Urothelium cell line (cell line): ENCODE measurements at regions not wholly inside any gene's neighbourhood (a gene's known extent, or its start where the extent isn't known, plus 50 kb on each side); places are given as distances from the start of the nearest gene placed in this dataset.
"Not testable (repeated sequence)": the region's sequence is repeated elsewhere in the genome, so short reads cannot be mapped to it uniquely, and the experiment has no call there.

Source experiments
- DNase-seq: peaks from one replicate; pipeline ENCODE4 v3.0.0; 2011; ENCODE audit warnings: low spot score, mixed read lengths
- FAIRE-seq: peaks from 2 replicates; lab custom pipeline; 2011; peaks lifted over from hg19 to GRCh38; lab: Jason Lieb, UNC

- FAIRE-seq (no peak), DNase-seq (no peak)
These were observed 204.5 kb downstream of the SREK1 start for GRCh38 chr5:66348387-66349125.

DNA sequence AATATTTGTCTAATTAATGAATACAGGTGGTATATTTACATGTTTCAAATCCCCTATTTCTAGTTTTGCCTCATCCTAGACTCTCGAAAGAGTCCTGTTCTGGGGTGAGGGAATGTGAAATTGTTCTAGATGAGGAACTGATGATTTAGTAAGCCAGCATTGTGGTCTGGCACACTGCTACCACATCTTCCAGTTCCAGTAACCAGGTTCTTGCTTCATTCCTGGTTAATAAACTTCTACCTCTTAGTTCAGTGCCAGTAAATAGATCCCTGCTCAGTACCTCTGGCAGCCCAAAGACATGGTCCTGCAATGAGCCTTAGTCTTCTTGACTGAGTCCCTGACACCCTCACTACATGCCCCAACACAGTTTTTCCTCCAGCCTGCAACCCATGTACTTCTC, 207.7 kb downstream of the SREK1 start:
- no peak for DNase-seq
- FAIRE-seq: no peak

GRCh38 chr5:66353186-66353585, 209.1 kb downstream of the SREK1 start:
- no peak for FAIRE-seq

DNA sequence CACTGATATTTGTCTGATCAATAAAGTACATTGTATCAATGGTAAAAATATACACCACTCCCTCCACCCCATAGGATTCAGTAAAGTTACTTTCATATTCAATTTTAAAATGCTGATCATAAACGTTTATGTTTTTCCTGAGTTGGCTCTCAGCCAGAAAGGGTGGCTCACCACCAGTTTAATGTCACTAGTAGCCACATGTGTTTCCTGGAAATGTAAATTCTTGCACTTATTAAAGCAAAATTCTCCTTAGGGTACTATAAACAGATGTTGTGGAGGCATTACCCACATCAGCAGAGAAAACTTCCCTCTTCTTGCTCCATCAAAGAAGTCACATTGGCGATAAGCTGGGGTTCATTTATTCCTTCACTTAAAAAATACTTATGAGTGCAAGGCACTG, 210.3 kb downstream of the SREK1 start:
- DNase-seq (no peak), FAIRE-seq (no peak)

More at GRCh38 chr5:66353186-66353585, 209.1 kb downstream of the SREK1 start:
- DNase-seq: no peak

GRCh38 chr5:66356011-66356565, 212.0 kb downstream of the SREK1 start:
- FAIRE-seq: peak; percentile 13
- no peak for DNase-seq

DNA sequence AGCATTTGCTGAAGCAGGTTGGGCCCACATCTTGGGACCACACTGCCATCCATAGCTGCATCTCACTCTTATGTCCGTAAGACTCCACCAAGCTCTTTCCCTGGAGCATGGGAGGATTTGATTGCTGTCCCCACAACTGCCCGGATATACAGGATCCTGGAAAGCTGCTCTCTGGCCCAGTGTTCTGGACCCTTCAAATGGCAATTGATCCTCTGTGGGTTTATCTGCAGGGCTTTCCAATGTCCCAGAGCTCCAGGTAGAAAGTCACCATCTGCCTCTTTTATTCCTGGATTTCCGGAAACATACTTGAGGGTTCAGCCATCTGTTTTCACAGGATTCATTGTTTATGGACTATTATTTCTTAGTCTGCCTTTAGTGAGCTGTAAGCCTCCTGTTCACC, 214.6 kb downstream of the SREK1 start:
- FAIRE-seq (no peak), DNase-seq (no peak)

- no peak for DNase-seq
- no peak for FAIRE-seq
These were observed 217.0 kb downstream of the SREK1 start for GRCh38 chr5:66361070-66361469.

DNA sequence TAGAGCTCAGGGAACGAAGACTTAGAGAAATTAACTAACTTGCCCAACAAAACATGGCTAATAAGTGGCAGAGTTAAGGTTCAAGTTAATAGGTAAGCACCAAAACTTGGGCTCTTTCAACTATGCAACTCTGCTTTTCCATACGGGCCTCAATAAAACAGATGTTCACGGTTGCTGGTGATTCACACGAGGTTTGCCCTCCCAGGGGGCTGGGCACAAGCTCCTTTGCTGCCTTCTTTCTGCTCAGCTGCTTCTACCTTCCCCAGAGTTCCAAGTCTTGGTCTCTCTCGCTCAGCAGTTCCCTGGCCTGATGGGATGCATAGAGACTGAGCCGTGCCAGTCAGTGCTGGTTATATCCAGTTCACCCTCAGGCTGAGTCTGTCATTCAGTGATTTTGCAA, 217.9 kb downstream of the SREK1 start:
- FAIRE-seq: no peak
- no peak for DNase-seq

DNA sequence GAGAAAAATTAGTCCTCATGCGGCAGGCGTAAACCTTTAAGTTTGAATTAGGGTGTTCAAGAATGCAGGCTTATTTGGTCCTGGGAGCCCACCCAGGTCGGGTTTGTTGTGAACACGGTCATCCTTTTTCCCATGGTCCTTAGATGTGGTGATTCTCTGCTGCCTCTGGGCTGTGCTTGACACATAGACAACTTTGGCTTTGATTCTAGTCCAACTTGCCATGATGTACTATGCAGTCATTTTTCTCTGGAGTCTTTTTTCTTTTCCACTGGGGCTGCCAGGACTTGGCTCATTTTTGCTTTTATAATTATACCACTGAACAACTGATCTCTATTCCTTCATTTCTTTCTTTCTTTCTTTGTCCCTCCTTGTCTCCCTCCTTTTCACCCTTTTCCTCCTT, 218.6 kb downstream of the SREK1 start:
- no peak for FAIRE-seq
- no peak for DNase-seq

- DNase-seq (no peak), FAIRE-seq (no peak)
These were observed 219.0 kb downstream of the SREK1 start for GRCh38 chr5:66363097-66363496.

DNA sequence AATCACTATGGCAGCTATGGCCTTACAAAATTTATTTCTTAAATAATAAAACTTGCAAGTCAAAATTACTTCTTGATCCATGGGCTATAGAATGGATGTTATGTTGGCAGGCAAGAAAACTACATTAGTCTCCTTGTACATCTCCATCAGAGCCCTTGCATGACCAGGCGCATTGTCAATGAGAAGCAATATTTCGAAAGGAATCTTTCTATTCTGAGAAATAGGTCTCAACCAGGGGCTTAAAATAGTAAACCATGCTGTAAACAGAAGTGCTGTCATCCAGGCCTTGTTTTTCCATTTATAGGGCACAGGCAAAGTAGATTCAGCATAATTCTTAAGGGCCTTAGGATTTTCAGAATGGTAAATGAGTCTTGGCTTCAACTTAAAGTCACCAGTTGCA, 220.1 kb downstream of the SREK1 start:
- DNase-seq (no peak), FAIRE-seq (no peak)

- DNase-seq (no peak), FAIRE-seq (no peak)
These were observed 221.9 kb downstream of the SREK1 start for GRCh38 chr5:66365981-66366380.

GRCh38 chr5:66367814-66368541, 223.9 kb downstream of the SREK1 start:
- no peak for DNase-seq
- no peak for FAIRE-seq

GRCh38 chr5:66368811-66369210, 224.7 kb downstream of the SREK1 start:
- FAIRE-seq (no peak), DNase-seq (no peak)

DNA sequence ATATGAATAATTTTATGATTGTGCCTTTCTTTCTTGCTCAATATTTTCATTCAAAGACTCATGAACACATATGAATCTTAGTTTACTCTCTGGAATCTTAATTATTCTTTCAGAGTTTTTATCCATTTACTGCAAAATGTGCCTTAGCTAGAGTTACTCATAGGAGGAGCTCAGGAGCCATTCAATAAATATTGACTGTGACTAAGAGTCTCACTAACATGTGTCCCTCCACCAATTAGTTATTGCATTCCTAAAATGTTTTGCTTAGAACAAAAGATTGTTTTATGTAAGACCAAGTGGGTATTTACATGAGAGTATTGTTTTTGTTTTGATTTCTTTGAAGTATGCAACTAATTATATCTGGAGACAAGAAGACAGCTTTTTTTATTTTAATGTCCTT, 218.4 kb upstream of the MAST4 start:
- FAIRE-seq (no peak), DNase-seq (no peak)

DNA sequence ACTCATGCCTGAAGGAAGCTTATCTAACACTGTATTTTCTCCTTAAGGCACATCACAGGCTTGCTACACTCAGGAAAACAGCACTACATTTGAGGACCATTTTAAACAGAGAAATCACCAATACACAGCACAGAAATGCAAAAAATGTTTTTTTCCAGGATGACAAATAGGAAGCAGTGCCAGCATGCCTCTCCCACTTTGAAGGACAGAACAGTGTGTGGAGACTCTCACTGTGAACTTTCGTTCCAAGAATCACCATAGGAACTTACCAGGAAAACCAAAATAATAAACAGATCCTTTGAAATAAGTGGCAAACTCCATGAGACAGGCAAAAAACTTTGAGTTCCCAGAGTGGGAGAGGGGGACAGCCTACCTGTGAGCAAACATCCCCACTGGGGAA, 217.8 kb upstream of the MAST4 start:
- no peak for DNase-seq
- FAIRE-seq: no peak

DNA sequence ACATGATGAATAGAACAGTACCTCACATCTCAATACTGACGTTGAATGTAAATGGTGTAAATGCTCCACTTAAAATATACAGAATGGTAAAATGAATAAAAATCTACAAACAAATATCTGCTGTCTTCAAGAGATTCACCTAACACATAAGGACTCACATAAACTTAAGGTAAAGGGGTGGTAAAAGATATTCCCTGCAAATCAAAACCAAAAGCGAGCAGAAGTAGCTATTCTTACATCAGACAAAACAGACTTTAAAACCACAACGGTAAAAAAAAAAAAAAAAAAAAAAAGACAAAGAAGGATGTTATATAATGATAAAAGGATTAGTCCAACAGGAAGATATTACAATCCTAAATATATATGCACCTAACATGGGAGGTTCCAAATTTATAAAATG, 214.0 kb upstream of the MAST4 start:
- DNase-seq: no peak
- no peak for FAIRE-seq

DNA sequence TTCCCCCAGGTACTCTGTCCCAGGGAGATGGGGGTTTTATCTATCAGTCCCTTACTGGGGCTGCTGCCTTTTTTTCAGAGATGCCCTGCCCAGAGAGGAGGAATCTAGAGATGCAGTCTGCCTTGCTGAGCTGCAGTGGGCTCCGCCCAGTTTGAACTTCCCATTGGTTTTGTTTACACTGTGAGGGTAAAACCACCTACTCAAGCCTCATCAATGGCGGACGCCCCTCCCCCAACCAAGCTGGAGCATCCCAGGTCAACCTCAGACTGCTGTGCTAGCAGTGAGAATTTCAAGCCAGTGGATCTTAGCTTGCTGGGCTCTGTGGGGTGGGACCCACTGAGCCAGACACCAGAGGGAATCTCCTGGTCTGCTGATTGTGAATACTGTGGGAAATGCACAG, 191.0 kb upstream of the MAST4 start:
- not testable (repeated sequence) for FAIRE-seq, DNase-seq

DNA sequence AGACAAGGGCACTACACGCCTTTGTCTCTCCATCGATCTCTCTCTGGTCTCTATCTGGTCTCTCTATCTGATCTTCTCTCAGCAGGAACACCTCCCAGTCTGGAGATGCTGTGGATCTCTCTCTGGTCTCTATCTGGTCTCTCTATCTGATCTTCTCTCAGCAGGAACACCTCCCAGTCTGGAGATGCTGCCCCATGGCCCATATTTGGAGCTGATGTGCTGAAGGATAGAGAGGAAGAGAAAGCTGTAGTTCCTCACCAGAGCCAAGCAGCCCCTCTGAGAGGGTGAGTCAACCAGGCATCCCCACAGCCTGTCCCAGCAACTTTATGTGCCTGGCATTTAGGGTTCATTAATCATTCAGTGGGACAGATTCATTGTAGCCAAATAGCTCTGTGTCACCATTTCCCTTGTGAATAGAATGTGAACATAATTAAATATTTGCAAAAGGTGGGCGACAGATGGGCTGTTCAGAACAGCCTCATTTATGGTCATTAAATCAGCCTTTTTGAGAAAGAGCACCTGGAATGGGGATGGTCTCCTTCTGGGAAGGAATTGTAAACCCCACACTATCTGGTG, 189.3 kb upstream of the MAST4 start:
- no peak for DNase-seq

GRCh38 chr5:66407765-66408164, 188.4 kb upstream of the MAST4 start:
- no peak for FAIRE-seq

More for the DNA sequence above, 189.3 kb upstream of the MAST4 start:
- peak; percentile 37 for FAIRE-seq

GRCh38 chr5:66408576-66408975, 187.6 kb upstream of the MAST4 start:
- no peak for FAIRE-seq

More at GRCh38 chr5:66407765-66408164, 188.4 kb upstream of the MAST4 start:
- no peak for DNase-seq

DNA sequence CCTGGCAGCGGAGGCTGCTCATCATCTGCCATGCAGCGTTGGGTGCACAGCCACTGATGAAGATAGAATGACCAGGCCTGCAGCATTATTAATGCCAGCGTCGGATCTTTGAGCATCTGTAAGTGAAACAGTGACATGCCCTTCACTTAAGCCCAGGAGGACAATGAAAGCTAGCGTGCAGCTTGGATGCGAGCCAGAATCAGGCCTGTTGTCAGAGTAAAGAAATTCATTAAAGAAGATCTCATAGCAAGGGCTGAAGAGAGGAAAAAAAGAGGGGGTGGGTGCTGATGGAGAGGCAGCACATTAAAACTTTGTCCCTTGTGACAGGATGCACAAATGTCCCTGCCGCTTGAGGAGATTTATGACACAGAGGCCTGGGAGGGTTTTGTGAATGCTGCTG, 186.1 kb upstream of the MAST4 start:
- FAIRE-seq: no peak
- no peak for DNase-seq

More at GRCh38 chr5:66408576-66408975, 187.6 kb upstream of the MAST4 start:
- no peak for DNase-seq
